ENCODE measurements at regions not wholly inside any gene's neighbourhood (a gene's known extent, or its start where the extent isn't known, plus 50 kb on each side); places are given as distances from the start of the nearest gene placed in this dataset.

DNA sequence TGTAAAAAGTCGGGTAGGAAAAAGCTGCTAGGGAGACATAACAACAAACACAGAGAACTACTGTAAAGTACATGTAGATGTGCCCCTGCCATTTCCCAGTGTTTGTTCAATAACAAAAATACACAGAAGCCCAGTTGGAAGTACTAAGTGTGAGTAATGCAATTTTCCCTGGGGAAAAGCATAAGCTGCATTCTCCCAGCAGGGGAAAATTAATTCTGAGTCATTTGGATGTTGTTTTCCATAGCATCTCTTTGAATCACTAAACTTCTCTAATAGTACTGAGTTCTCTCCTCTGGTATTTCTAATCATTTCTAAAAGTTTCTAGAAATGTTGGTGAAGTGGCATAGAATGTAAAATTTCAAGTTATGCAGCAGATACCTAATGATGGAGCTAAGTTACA is 1114.9 kb downstream of the C4orf33 start:
- no peak for TF ChIP-seq CTCF (IDR thresholded peaks at IDR 0.05)
- Histone ChIP-seq H3K36me3 (ENCODE audit: control insufficient read depth, insufficient read depth, low read length) (no peaks in the 10 kb centered on the region), H2AFZ (no peak overlapping the region), H3K4me3 (ENCODE audit: low read depth, low read length) (no peak overlapping the region), H3K9ac (no peak overlapping the region), H3K27me3 (ENCODE audit: control insufficient read depth, insufficient read depth, low read length) (no peaks in the 10 kb centered on the region), H3K79me2 (no peaks in the 10 kb centered on the region), H3K4me2 (ENCODE audit: low read length) (no peak overlapping the region), H3K4me1 (no peaks in the 10 kb centered on the region), H3K27ac (no peak overlapping the region), H3K9me3 (ENCODE audit: control insufficient read depth, low read length) (no peaks in the 10 kb centered on the region)

DNA sequence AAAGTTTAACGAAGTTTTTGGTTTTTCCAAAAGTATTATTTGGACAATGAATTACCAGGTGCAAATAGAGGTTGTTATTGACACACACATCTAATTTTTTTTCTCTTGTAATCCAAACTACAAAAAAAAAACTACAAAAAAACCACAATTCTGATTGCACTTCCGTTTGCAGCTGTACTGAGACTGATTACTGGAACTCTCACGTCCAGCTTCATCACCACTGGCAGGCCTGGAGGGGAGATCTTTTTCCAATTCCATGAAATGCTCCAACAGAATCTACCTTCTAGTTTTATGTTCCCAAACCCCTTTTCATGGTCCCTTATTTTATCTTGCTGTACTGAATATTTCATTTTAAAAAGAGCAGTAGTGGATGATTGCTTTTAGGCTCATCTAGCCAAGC is 1118.3 kb downstream of the C4orf33 start:
- Histone ChIP-seq H3K4me3 (ENCODE audit: low read depth, low read length) (no peak overlapping the region), H3K9ac (no peak overlapping the region), H3K79me2 (no peaks in the 10 kb centered on the region), H3K4me1 (no peaks in the 10 kb centered on the region), H2AFZ (no peak overlapping the region), H3K4me2 (ENCODE audit: low read length) (no peak overlapping the region), H3K27me3 (ENCODE audit: control insufficient read depth, insufficient read depth, low read length) (no peaks in the 10 kb centered on the region), H3K36me3 (ENCODE audit: control insufficient read depth, insufficient read depth, low read length) (no peaks in the 10 kb centered on the region), H3K9me3 (ENCODE audit: control insufficient read depth, low read length) (no peaks in the 10 kb centered on the region), H3K27ac (no peak overlapping the region)
- TF ChIP-seq CTCF (IDR thresholded peaks at IDR 0.05): no peak

- Histone ChIP-seq H3K27me3 (ENCODE audit: control insufficient read depth, insufficient read depth, low read length) (no peaks in the 10 kb centered on the region), H3K9me3 (ENCODE audit: control insufficient read depth, low read length) (no peaks in the 10 kb centered on the region), H3K79me2 (no peaks in the 10 kb centered on the region), H3K4me3 (ENCODE audit: low read depth, low read length) (no peak overlapping the region), H3K36me3 (ENCODE audit: control insufficient read depth, insufficient read depth, low read length) (no peaks in the 10 kb centered on the region), H3K4me1 (no peaks in the 10 kb centered on the region), H3K9ac (no peak overlapping the region), H2AFZ (no peak overlapping the region), H3K27ac (no peak overlapping the region), H3K4me2 (ENCODE audit: low read length) (no peak overlapping the region)
- no peak for TF ChIP-seq CTCF (IDR thresholded peaks at IDR 0.05)
These were observed 1137.6 kb downstream of the C4orf33 start for GRCh38 chr4:130233377-130234047.

GRCh38 chr4:130238121-130238520 is 1142.2 kb downstream of the C4orf33 start:
- Histone ChIP-seq H3K4me3 (ENCODE audit: low read depth, low read length) (no peak overlapping the region), H3K36me3 (ENCODE audit: control insufficient read depth, insufficient read depth, low read length) (no peaks in the 10 kb centered on the region), H3K4me2 (ENCODE audit: low read length) (no peak overlapping the region), H3K9ac (no peak overlapping the region), H3K27me3 (ENCODE audit: control insufficient read depth, insufficient read depth, low read length) (no peaks in the 10 kb centered on the region), H3K27ac (no peak overlapping the region), H3K9me3 (ENCODE audit: control insufficient read depth, low read length) (no peaks in the 10 kb centered on the region), H3K79me2 (no peaks in the 10 kb centered on the region), H3K4me1 (no peaks in the 10 kb centered on the region), H2AFZ (no peak overlapping the region)
- TF ChIP-seq CTCF (IDR thresholded peaks at IDR 0.05): no peak

DNA sequence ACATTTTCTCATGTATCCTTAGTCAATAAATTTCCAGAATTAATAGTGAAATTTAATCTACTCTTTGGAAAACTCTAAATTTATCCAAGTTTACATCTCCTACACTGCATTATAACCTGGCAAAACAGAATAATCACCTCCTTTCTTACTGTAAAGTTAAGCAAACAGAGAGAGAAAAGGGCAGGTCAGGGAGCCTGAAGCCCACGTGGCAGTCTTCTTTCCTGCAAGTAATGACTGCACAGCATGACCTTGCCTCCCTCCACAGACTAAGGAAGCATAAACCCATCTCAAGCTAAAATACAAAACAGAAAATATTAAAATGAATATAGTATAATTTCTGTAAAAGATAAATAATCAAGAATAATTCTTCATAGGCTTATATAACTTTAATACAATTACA is 1153.0 kb downstream of the C4orf33 start:
- Histone ChIP-seq H3K36me3 (ENCODE audit: control insufficient read depth, insufficient read depth, low read length) (no peaks in the 10 kb centered on the region), H3K79me2 (no peaks in the 10 kb centered on the region), H3K27me3 (ENCODE audit: control insufficient read depth, insufficient read depth, low read length) (no peaks in the 10 kb centered on the region), H3K4me2 (ENCODE audit: low read length) (no peak overlapping the region), H3K9ac (no peak overlapping the region), H3K4me1 (no peaks in the 10 kb centered on the region), H3K27ac (no peak overlapping the region), H2AFZ (no peak overlapping the region), H3K9me3 (ENCODE audit: control insufficient read depth, low read length) (no peaks in the 10 kb centered on the region), H3K4me3 (ENCODE audit: low read depth, low read length) (no peak overlapping the region)
- TF ChIP-seq CTCF (IDR thresholded peaks at IDR 0.05): no peak
